GM23338 (cell line): ENCODE measurements at regions not wholly inside any gene's neighbourhood (a gene's known extent, or its start where the extent isn't known, plus 50 kb on each side); places are given as distances from the start of the nearest gene placed in this dataset.

Source experiments
- CREB1 ChIP-seq: fragments of 250-450 bp; sonication (Bioruptor Pico); IDR thresholded peaks from 2 replicates; pipeline ENCODE4 v1.5.0; 2020; ENCODE audit warnings: low read depth, mild to moderate bottlenecking, moderate library complexity
- EZH2 ChIP-seq: fragments of 200-600 bp; sonication (generic); IDR thresholded peaks from one replicate; pipeline ENCODE4 v1.8.0; 2017; ENCODE audit warnings: antibody characterized with exemption, mild to moderate bottlenecking, low read depth; ENCODE audit not compliant: unreplicated experiment
- EZH2phosphoT487 ChIP-seq: fragments of 200-600 bp; sonication (generic); IDR thresholded peaks from one replicate; pipeline ENCODE4 v1.8.1; 2018; ENCODE audit warnings: antibody characterized with exemption; ENCODE audit not compliant: unreplicated experiment
- JUNB ChIP-seq: IDR thresholded peaks from one replicate; pipeline ENCODE4 v1.6.1; 2016; ENCODE audit warnings: antibody characterized with exemption; ENCODE audit not compliant: unreplicated experiment
- NANOG ChIP-seq: IDR thresholded peaks from 2 replicates; pipeline ENCODE4 v1.6.1; 2016; ENCODE audit warnings: antibody characterized with exemption, borderline replicate concordance
- POLR2AphosphoS5 ChIP-seq: IDR thresholded peaks from 2 replicates; pipeline ENCODE4 v1.6.1; 2016; ENCODE audit warnings: antibody characterized with exemption, low read depth
- STAT1 ChIP-seq: IDR thresholded peaks from one replicate; pipeline ENCODE4 v1.6.1; 2016; ENCODE audit warnings: antibody characterized with exemption; ENCODE audit not compliant: unreplicated experiment
- ZNF114 ChIP-seq: fragments of 250-450 bp; sonication (Bioruptor Pico); IDR thresholded peaks from 2 replicates; pipeline ENCODE4 v1.5.0; 2020; ENCODE audit warnings: mild to moderate bottlenecking, moderate library complexity
- TF ChIP-seq, protein P1 (sequence below), 2 experiments: fragments of 200-600 bp in 1 of 2; sonication (generic) in 1 of 2; conservative IDR thresholded peaks; 2 replicates each; pipeline versions ENCODE4 v1.5.1 to v1.6.1; 2016 to 2017; ENCODE audit warnings: antibody characterized with exemption in 2 of 2, low read depth in 2 of 2, mild to moderate bottlenecking in 2 of 2, moderate library complexity in 1 of 2
- TF ChIP-seq, protein P2 (sequence below): fragments of 250-450 bp; sonication (Bioruptor Pico); IDR thresholded peaks from 2 replicates; pipeline ENCODE4 v1.5.0; 2020; ENCODE audit warnings: mild to moderate bottlenecking, moderate library complexity
- TF ChIP-seq, protein P3 (sequence below): IDR thresholded peaks from one replicate; pipeline ENCODE4 v1.6.1; 2018; ENCODE audit warnings: antibody characterized with exemption; ENCODE audit not compliant: unreplicated experiment
- TF ChIP-seq, protein P4 (sequence below): IDR thresholded peaks from 2 replicates; pipeline ENCODE4 v1.6.1; 2016; ENCODE audit warnings: antibody characterized with exemption

DNA sequence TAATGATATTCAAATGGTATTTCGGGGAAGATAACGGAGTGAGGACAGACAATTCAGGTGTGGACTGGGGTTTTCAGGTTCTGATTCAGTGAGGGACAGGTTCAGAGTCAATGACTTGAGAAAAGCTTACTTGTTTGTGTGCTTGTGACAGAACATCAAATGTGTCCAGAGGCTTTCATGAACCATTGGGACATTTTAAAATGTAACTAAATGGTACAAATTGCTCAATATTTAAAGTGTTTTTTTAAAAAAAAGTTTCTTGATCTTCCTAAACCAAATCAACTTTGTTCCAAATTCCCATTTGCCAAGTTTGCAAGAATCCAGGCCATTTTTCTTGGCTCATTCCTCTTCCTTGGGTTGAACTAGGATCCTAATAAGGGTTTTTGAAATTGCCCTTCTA, 59.4 kb upstream of the BZW1 start:
- no peak for TF ChIP-seq EZH2
- no peak for TF ChIP-seq EZH2phosphoT487
- no peak for TF ChIP-seq CREB1
- TF ChIP-seq, protein P1, sequence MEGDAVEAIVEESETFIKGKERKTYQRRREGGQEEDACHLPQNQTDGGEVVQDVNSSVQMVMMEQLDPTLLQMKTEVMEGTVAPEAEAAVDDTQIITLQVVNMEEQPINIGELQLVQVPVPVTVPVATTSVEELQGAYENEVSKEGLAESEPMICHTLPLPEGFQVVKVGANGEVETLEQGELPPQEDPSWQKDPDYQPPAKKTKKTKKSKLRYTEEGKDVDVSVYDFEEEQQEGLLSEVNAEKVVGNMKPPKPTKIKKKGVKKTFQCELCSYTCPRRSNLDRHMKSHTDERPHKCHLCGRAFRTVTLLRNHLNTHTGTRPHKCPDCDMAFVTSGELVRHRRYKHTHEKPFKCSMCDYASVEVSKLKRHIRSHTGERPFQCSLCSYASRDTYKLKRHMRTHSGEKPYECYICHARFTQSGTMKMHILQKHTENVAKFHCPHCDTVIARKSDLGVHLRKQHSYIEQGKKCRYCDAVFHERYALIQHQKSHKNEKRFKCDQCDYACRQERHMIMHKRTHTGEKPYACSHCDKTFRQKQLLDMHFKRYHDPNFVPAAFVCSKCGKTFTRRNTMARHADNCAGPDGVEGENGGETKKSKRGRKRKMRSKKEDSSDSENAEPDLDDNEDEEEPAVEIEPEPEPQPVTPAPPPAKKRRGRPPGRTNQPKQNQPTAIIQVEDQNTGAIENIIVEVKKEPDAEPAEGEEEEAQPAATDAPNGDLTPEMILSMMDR (conservative IDR thresholded peaks at IDR 0.05; ENCODE audit: low read depth in 2 of 2) = no peak
- TF ChIP-seq, protein P2, sequence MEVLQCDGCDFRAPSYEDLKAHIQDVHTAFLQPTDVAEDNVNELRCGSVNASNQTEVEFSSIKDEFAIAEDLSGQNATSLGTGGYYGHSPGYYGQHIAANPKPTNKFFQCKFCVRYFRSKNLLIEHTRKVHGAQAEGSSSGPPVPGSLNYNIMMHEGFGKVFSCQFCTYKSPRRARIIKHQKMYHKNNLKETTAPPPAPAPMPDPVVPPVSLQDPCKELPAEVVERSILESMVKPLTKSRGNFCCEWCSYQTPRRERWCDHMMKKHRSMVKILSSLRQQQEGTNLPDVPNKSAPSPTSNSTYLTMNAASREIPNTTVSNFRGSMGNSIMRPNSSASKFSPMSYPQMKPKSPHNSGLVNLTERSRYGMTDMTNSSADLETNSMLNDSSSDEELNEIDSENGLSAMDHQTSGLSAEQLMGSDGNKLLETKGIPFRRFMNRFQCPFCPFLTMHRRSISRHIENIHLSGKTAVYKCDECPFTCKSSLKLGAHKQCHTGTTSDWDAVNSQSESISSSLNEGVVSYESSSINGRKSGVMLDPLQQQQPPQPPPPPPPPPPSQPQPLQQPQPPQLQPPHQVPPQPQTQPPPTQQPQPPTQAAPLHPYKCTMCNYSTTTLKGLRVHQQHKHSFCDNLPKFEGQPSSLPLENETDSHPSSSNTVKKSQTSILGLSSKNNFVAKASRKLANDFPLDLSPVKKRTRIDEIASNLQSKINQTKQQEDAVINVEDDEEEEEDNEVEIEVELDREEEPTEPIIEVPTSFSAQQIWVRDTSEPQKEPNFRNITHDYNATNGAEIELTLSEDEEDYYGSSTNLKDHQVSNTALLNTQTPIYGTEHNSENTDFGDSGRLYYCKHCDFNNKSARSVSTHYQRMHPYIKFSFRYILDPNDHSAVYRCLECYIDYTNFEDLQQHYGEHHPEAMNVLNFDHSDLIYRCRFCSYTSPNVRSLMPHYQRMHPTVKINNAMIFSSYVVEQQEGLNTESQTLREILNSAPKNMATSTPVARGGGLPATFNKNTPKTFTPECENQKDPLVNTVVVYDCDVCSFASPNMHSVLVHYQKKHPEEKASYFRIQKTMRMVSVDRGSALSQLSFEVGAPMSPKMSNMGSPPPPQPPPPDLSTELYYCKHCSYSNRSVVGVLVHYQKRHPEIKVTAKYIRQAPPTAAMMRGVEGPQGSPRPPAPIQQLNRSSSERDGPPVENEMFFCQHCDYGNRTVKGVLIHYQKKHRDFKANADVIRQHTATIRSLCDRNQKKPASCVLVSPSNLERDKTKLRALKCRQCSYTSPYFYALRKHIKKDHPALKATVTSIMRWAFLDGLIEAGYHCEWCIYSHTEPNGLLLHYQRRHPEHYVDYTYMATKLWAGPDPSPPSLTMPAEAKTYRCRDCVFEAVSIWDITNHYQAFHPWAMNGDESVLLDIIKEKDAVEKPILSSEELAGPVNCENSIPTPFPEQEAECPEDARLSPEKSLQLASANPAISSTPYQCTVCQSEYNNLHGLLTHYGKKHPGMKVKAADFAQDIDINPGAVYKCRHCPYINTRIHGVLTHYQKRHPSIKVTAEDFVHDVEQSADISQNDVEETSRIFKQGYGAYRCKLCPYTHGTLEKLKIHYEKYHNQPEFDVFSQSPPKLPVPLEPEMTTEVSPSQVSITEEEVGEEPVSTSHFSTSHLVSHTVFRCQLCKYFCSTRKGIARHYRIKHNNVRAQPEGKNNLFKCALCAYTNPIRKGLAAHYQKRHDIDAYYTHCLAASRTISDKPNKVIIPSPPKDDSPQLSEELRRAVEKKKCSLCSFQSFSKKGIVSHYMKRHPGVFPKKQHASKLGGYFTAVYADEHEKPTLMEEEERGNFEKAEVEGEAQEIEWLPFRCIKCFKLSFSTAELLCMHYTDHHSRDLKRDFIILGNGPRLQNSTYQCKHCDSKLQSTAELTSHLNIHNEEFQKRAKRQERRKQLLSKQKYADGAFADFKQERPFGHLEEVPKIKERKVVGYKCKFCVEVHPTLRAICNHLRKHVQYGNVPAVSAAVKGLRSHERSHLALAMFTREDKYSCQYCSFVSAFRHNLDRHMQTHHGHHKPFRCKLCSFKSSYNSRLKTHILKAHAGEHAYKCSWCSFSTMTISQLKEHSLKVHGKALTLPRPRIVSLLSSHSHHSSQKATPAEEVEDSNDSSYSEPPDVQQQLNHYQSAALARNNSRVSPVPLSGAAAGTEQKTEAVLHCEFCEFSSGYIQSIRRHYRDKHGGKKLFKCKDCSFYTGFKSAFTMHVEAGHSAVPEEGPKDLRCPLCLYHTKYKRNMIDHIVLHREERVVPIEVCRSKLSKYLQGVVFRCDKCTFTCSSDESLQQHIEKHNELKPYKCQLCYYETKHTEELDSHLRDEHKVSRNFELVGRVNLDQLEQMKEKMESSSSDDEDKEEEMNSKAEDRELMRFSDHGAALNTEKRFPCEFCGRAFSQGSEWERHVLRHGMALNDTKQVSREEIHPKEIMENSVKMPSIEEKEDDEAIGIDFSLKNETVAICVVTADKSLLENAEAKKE (CRISPR knock-in tag) = no peak
- no peak for TF ChIP-seq ZNF114 (CRISPR knock-in tag)
- no peak for TF ChIP-seq POLR2AphosphoS5
- TF ChIP-seq, protein P3, sequence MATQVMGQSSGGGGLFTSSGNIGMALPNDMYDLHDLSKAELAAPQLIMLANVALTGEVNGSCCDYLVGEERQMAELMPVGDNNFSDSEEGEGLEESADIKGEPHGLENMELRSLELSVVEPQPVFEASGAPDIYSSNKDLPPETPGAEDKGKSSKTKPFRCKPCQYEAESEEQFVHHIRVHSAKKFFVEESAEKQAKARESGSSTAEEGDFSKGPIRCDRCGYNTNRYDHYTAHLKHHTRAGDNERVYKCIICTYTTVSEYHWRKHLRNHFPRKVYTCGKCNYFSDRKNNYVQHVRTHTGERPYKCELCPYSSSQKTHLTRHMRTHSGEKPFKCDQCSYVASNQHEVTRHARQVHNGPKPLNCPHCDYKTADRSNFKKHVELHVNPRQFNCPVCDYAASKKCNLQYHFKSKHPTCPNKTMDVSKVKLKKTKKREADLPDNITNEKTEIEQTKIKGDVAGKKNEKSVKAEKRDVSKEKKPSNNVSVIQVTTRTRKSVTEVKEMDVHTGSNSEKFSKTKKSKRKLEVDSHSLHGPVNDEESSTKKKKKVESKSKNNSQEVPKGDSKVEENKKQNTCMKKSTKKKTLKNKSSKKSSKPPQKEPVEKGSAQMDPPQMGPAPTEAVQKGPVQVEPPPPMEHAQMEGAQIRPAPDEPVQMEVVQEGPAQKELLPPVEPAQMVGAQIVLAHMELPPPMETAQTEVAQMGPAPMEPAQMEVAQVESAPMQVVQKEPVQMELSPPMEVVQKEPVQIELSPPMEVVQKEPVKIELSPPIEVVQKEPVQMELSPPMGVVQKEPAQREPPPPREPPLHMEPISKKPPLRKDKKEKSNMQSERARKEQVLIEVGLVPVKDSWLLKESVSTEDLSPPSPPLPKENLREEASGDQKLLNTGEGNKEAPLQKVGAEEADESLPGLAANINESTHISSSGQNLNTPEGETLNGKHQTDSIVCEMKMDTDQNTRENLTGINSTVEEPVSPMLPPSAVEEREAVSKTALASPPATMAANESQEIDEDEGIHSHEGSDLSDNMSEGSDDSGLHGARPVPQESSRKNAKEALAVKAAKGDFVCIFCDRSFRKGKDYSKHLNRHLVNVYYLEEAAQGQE = no peak
- no peak for TF ChIP-seq JUNB
- no peak for TF ChIP-seq STAT1
- TF ChIP-seq, protein P4, sequence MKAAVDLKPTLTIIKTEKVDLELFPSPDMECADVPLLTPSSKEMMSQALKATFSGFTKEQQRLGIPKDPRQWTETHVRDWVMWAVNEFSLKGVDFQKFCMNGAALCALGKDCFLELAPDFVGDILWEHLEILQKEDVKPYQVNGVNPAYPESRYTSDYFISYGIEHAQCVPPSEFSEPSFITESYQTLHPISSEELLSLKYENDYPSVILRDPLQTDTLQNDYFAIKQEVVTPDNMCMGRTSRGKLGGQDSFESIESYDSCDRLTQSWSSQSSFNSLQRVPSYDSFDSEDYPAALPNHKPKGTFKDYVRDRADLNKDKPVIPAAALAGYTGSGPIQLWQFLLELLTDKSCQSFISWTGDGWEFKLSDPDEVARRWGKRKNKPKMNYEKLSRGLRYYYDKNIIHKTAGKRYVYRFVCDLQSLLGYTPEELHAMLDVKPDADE = no peak
- TF ChIP-seq NANOG = no peak
